Suprapubic skin (tissue), 4 donors: ENCODE measurements at regions not wholly inside any gene's neighbourhood (a gene's known extent, or its start where the extent isn't known, plus 50 kb on each side); places are given as distances from the start of the nearest gene placed in this dataset.
"Not testable (repeated sequence)": the region's sequence is repeated elsewhere in the genome, so short reads cannot be mapped to it uniquely, and the experiment has no call there.

Experiments
- DNase-seq, 2 donors: peaks; one replicate each; pipeline ENCODE4 v3.0.0-alpha.2; 2019; ENCODE audit warnings: low spot score in 2 of 2
- H3K27ac ChIP-seq: fragments of 200-600 bp; sonication (generic); one replicate; pipeline ENCODE4 v1.5.1; 2019
- H3K27me3 ChIP-seq: fragments of 200-600 bp; sonication (generic); one replicate; pipeline ENCODE4 v1.5.1; 2019
- H3K36me3 ChIP-seq: fragments of 200-600 bp; sonication (generic); one replicate; pipeline ENCODE4 v1.5.1; 2019
- H3K4me1 ChIP-seq: fragments of 200-600 bp; sonication (generic); one replicate; pipeline ENCODE4 v1.5.1; 2019
- H3K4me3 ChIP-seq: fragments of 200-600 bp; sonication (generic); one replicate; pipeline ENCODE4 v1.5.1; 2019; ENCODE audit warnings: mild to moderate bottlenecking
- H3K9me3 ChIP-seq: fragments of 200-600 bp; sonication (generic); one replicate; pipeline ENCODE4 v1.5.1; 2019
- EP300 ChIP-seq: sonication (generic); formaldehyde crosslinking; IDR thresholded peaks from one replicate; pipeline ENCODE4 v1.6.1; 2017; ENCODE audit warnings: antibody characterized with exemption
- POLR2A ChIP-seq, 2 donors: fragments of 450-650 bp; IDR thresholded peaks; one replicate each; pipeline ENCODE4 v1.6.1; 2017; ENCODE audit warnings: antibody characterized with exemption in 2 of 2, mild to moderate bottlenecking in 2 of 2, moderate library complexity in 2 of 2
- POLR2AphosphoS5 ChIP-seq, 3 donors: sonication (generic); formaldehyde crosslinking; IDR thresholded peaks; one replicate each; pipeline ENCODE4 v1.6.1; 2017; ENCODE audit warnings: antibody characterized with exemption in 3 of 3
- WGBS: methylation state at CpG from one replicate; pipeline ENCODE4 v1.1.5; 2018; 5-methylcytosine and 5-hydroxymethylcytosine counted together
- TF ChIP-seq, protein P1 (sequence below), 2 donors: fragments of 200-600 bp in 1 of 2; fragments of 450-650 bp in 1 of 2; sonication (generic) in 1 of 2; IDR thresholded peaks; one replicate each; pipeline ENCODE4 v1.5.1; 2016 to 2019; ENCODE audit warnings: antibody characterized with exemption in 2 of 2, mild to moderate bottlenecking in 1 of 2, moderate library complexity in 1 of 2

GRCh38 chr9:117649126-117649525 is 55.1 kb upstream of the TLR4 start:
- peaks cover 13% of the 10 kb centered on the region for H3K4me1 ChIP-seq
- no peak for DNase-seq
- H3K36me3 ChIP-seq, result no peaks in the 10 kb centered on the region
- 61% methylated on average over 3 of the region's 3 CpGs for WGBS
- H3K9me3 ChIP-seq, result no peaks in the 10 kb centered on the region
- TF ChIP-seq POLR2A (IDR thresholded peaks at IDR 0.05) (no peak), POLR2AphosphoS5 (IDR thresholded peaks at IDR 0.05) (no peak), EP300 (no peak)
- TF ChIP-seq, protein P1, sequence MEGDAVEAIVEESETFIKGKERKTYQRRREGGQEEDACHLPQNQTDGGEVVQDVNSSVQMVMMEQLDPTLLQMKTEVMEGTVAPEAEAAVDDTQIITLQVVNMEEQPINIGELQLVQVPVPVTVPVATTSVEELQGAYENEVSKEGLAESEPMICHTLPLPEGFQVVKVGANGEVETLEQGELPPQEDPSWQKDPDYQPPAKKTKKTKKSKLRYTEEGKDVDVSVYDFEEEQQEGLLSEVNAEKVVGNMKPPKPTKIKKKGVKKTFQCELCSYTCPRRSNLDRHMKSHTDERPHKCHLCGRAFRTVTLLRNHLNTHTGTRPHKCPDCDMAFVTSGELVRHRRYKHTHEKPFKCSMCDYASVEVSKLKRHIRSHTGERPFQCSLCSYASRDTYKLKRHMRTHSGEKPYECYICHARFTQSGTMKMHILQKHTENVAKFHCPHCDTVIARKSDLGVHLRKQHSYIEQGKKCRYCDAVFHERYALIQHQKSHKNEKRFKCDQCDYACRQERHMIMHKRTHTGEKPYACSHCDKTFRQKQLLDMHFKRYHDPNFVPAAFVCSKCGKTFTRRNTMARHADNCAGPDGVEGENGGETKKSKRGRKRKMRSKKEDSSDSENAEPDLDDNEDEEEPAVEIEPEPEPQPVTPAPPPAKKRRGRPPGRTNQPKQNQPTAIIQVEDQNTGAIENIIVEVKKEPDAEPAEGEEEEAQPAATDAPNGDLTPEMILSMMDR (IDR thresholded peaks at IDR 0.05), result no peak
- H3K4me3 ChIP-seq, result no peak overlapping the region
- no peak overlapping the region for H3K27ac ChIP-seq
- H3K27me3 ChIP-seq, result no peaks in the 10 kb centered on the region

DNA sequence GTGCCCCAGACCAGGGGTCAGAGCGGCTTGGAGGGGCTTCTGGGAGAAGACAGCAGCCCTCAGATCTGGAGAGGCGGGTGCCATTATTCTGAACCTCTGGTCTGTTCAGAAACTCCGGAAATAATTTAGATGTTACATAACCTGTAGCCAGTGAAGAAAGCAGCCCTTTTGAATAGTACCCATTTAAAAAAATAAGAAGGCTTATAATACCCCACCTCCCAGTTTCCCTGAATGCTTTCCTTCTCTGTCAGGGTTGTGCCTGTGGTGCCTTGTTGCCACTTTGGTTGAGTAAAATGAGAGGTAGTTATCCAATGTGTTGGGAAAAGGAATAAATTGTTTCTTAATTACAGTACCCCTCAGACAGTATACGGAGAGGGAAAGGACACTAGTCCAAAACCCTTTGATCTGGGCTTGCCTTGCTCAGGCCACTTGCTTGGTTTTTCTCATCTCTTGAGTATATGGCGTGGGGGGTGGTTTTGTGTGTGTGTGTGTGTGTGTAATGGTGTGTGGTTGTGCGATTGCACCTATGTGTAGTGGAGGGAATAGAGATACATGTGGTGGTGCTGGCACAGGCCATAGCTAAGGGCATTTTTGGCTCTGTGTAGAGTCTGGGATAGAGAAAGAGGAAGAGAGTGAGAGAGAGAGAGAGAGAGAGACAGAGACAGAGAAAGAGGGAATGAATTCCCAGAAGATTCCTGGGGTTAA is 59.1 kb upstream of the TLR4 start:
- 30% methylated on average over 6 of the region's 6 CpGs for WGBS
- peaks cover 22% of the 10 kb centered on the region for H3K27me3 ChIP-seq
- H3K4me1 ChIP-seq, result peaks cover 20% of the 10 kb centered on the region
- H3K9me3 ChIP-seq, result no peaks in the 10 kb centered on the region
- TF ChIP-seq POLR2AphosphoS5 (IDR thresholded peaks at IDR 0.05) (no peak), EP300 (no peak), POLR2A (IDR thresholded peaks at IDR 0.05) (no peak)
- TF ChIP-seq, protein P1 (IDR thresholded peaks at IDR 0.05), result no peak
- DNase-seq, result no peak
- peak overlapping the region; percentile 17 for H3K27ac ChIP-seq
- no peaks in the 10 kb centered on the region for H3K36me3 ChIP-seq
- H3K4me3 ChIP-seq, result peak overlapping the region; percentile 31

DNA sequence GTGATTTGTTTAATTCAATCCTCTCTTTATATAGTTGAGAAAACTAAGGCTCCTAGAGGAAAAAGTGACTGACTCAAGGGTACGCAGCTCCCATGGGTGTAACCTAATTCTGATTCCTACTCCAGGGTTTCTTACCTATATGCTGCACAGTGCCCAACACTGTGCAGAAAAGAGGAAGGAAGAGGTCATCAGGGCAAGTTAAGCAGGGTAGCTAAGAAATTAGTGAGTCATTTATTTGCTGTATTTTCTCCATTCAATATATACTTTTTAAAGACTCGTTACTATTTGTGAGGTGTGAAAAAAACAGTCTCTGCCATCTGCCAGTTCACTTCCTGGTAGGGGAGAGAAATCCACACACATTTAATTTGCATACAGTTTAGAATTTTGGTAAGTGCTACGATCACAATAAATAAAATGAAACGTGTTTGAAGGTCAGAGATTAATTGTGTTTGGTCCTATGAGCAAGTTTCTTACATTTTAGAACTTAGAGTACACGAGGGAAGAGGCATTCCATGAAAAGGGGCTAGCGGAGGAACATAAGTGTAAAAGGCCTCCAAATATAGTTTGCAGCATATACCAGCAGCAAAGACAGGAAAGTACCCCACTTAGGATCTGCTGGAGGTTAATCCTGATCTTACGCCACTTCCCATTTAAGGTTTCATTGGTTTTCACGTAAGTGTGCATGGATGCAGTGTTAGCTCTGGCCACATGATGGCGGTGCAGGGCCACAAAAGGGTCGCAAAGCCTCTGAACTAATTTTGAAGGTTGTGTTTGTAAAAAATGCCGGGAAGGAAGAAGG is 59.9 kb upstream of the TLR4 start:
- Histone ChIP-seq H3K36me3 (no peaks in the 10 kb centered on the region), H3K4me3 (peak overlapping the region; percentile 31), H3K9me3 (no peaks in the 10 kb centered on the region), H3K27ac (peak overlapping the region; percentile 17), H3K27me3 (peaks cover 22% of the 10 kb centered on the region), H3K4me1 (peaks cover 20% of the 10 kb centered on the region)
- TF ChIP-seq, protein P1 (IDR thresholded peaks at IDR 0.05), result peak; percentile 70 to 86
- TF ChIP-seq POLR2A (IDR thresholded peaks at IDR 0.05) (no peak), POLR2AphosphoS5 (IDR thresholded peaks at IDR 0.05) (no peak), EP300 (no peak)
- 15% methylated on average over 11 of the region's 11 CpGs for WGBS
- peak; percentile 80 to 88 for DNase-seq

- WGBS, result 58% methylated on average over 6 of the region's 6 CpGs
- no peak for DNase-seq
Measured at GRCh38 chr9:117643288-117643654, 60.9 kb upstream of the TLR4 start.

DNA sequence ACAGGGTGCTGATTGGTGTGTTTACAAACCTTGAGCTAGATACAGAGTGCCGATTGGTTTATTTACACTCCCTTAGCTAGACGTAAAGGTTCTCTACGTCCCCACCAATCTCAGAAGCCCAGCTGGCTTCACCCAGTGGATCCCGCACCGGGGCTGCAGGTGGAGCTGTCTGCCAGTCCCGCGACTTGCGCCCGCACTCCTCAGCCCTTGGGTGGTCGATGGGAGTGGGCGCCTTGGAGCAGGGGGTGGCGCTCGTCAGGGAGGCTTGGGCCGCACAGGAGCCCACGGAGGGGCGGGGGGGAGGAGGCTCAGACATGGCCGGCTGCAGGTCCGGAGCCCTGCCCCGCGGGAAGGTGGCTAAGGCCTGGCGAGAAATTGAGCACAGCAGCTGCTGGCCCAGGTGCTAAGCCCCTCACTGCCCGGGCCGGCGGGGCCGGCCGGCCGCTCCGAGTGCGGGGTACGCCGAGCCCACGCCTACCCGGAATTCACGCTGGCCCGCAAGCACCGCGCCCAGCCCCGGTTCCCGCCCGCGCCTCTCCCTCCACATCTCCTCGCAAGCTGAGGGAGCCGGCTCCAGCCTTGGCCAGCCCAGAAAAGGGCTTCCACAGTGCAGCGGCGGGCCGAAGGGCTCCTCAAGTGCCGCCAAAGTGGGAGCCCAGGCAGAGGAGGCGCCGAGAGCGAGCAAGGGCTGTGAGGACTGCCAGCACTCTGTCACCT is 61.5 kb upstream of the TLR4 start:
- not testable (repeated sequence) for DNase-seq, H3K9me3 ChIP-seq, H3K36me3 ChIP-seq, H3K27ac ChIP-seq
- H3K4me3 ChIP-seq, result peak overlapping the region; percentile 29
- 55% methylated on average over 19 of the region's 50 CpGs for WGBS
- peaks cover 22% of the 10 kb centered on the region for H3K27me3 ChIP-seq
- peaks cover 20% of the 10 kb centered on the region for H3K4me1 ChIP-seq

More at GRCh38 chr9:117643288-117643654, 60.9 kb upstream of the TLR4 start:
- TF ChIP-seq, protein P1 (IDR thresholded peaks at IDR 0.05), result no peak
- TF ChIP-seq POLR2AphosphoS5 (IDR thresholded peaks at IDR 0.05), result no peak
- no peak for TF ChIP-seq EP300
- no peak for TF ChIP-seq POLR2A (IDR thresholded peaks at IDR 0.05)
- Histone ChIP-seq H3K4me3 (peak overlapping the region; percentile 29), H3K9me3 (no peaks in the 10 kb centered on the region), H3K27me3 (peaks cover 22% of the 10 kb centered on the region), H3K27ac (no peak overlapping the region), H3K4me1 (peaks cover 20% of the 10 kb centered on the region), H3K36me3 (no peaks in the 10 kb centered on the region)
